ENCODE measurements at regions not wholly inside any gene's neighbourhood (a gene's known extent, or its start where the extent isn't known, plus 50 kb on each side); places are given as distances from the start of the nearest gene placed in this dataset.

DNA sequence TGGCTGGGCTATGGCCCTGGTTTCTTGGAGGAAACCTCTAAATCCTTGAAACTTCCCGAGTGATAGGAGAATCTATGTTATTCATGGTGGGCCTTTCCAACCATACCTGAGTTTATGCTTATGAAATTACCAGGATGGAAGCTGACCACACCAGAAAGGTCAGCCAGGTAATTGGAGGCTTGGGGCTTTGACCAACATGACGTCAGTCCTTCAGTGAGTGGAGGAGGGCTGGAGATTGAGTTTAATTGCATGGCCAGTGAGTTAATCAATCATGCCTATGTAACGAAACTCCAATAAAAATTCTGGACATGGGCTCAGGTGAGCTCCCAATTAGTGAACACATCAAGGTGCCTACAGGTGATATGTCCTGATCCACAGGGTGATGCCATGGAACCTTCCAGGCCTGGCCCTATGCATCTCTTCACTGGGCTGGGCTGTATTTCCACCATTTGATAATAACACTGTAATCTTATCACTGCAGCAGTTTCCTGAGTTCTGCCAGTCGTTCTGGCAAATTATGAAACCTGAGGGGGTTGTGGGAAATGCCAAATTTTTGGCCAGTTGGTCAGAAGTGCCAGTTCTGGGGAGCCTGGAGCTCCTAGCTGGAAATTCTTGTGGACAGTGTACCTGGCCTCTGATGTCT, 106.5 kb downstream of the CDH26 start:
- DNase-seq, result no peak

DNA sequence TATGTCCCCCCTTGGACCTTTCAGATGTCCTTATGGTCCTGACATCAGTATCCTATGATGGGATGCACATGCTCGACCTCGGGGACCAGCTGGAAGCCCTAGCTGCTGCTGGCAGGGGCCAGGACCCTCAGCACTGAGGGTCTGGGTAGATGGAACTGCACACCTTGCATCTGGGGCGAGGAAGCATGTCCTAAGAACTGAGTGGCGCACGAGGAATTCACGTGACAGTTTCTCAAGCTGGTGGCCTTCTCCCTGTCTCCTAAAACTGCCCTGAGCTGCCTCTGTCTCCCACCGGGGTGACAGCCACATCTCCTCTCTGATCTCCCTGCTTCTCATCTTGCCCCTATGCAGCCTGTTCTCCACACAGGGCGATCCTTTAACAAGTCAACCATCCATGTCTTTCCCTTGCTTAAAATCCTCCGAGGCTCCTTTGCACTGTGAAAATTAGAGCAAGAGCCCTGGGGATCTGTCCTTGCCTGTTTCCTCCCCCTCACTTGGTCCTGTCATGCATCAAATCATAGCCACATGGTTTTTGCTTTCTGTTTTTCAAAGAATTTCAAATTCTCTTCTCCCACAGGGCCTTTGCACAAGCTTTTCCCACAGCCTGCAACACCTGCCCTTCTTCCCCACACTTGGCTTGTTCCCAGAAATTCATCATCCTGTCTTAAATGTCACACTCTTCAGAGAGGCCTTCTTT, 107.7 kb downstream of the CDH26 start:
- DNase-seq, result no peak

DNA sequence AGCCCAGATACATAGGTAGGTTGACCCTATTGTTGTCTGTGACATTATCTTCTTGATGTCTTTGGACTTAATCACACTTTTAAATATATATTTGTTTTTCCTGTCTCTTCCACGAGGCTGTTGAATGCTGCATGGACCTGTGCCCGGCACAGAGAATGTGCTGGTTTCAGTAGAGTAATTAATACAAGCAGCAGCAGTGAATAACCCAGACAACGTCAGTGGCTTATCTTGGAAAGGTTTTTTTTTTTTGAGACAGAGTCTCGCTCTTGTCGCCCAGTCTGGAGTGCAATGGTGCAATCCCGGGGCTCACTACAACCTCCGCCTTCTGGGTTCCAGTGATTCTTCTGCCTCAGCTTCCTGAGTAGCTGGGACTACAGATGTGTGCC, 108.2 kb downstream of the CDH26 start:
- DNase-seq, result no peak

DNA sequence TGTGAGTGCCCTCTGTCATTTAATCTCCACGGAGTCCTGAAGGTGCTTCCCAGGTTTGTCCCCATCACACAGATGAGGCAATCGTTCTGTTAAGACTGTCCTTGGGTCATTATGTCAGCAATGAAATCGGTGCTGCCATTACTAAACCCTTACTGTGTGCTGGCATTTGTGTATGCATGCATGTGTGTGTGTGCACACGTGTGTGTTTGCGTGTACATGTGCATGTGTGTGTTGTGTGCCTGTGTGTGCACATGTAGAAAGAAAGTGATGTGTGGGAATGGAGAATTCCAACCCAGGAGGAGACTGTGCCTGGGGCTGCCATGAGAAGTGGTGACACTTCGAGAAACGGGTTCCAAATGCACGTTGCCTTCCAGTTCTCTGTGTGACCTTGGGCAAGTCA, 110.3 kb downstream of the CDH26 start:
- DNase-seq, result no peak

DNA sequence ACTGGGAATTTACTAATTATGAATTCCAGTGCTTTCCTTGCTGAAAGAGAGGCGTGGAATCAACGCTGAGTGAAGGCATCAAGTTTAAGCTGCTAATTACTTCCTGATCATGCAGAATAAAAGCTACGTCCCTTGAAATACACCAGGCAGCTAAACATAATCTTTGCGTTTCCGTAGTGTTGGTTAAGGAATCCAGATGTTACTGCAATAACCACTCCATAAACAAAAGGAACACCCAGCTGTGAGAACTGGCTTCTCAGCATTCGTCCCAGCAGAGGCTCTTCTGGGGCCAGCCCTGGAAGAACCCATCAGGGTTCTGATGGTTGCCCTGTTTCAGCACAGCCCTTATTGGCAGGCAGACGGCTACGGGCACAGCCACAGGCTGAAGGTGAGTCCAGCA, 111.4 kb downstream of the CDH26 start:
- DNase-seq, result no peak

DNA sequence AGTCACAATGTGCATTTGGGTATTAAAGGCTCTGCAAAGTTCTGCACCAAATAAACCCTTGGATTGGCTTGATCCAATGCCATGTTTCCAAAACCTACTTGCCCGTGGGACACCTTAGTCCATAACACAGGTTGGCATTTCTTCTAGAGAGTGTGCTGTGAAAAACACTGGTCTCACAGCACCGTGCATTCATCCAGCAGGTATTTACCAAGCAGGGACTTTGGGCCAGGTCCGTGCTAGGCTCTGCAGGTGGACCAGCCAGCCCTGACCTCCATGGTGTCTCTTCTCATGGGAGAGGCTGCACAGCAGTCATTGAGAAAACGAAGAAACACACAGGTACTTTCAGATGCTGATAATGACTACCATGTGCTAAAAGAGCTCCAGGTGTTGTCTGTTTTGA, 112.6 kb downstream of the CDH26 start:
- no peak for DNase-seq

DNA sequence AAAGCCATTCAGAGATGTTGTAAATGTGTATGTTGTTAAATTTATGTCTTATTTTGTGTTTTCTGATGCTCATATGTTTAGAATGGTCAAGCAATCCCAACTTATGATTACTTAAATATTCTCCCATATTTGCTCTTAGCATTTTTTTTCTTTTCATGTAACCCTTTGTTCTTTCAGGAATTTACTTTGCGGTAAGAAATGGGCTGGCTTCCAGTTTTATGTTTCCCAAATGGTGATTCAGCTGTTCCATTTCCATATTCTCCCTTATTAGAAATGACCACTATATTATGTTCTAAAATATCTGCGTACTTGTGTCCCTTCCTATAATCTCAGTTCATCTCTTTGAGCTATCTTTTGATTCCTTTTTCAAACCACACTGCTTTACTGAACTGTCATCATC, 113.7 kb downstream of the CDH26 start:
- no peak for DNase-seq

DNA sequence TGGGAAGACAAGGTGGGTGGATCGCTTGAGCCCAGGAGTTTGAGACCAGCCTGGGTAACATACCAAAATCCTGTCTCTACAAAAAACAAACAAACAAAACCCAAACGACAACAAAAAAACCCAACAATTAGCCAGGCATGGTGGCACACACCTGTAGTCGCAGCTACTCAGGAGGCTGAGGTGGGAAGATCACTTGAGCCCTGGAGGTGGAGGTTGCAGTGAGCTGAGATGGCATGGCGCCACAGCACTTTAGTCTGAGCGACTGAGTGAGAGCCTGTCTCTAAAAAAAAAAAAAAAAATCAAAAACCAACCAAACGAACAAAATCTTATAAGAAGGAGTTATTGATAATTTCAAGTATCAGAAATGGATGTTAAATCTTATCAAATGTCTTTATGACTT, 114.9 kb downstream of the CDH26 start:
- no peak for DNase-seq

DNA sequence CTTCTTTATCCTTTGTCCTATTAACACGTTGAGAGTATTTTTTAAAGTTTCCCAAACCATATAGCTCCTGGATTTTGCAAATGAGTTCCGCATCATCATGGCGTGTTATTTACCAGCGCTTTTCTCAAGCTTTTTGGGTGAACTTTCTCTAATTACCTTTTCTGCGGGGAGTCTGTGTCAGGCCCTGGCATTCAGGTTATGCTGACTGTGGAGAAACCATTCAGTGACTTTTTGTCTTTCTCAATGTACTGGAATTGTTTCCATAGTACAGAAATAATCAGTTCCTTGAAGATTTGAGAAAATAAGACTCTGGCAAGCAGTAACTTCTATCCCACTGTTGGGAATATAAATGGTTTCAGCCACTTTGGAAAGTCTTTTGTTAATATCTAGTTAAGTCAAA, 115.3 kb downstream of the CDH26 start:
- no peak for DNase-seq

DNA sequence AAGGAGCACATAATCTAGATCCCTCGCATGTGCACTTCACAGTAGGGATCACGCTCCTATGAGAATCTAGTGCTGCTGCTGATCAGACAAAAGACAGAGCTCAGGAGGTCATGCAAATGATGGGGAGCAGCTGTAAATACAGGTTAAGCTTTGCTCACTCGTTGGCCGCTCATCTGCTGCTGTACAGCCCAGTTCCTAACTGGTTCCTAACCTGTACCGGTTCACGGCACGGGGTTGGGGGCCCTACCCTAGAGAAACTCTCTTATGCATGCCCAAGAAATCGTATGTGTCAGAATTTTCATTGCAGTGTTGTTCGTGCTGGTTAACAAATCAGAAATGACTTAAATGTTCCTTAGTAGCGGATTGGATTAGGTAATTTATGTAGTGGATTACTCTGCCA, 116.1 kb downstream of the CDH26 start:
- no peak for DNase-seq

DNA sequence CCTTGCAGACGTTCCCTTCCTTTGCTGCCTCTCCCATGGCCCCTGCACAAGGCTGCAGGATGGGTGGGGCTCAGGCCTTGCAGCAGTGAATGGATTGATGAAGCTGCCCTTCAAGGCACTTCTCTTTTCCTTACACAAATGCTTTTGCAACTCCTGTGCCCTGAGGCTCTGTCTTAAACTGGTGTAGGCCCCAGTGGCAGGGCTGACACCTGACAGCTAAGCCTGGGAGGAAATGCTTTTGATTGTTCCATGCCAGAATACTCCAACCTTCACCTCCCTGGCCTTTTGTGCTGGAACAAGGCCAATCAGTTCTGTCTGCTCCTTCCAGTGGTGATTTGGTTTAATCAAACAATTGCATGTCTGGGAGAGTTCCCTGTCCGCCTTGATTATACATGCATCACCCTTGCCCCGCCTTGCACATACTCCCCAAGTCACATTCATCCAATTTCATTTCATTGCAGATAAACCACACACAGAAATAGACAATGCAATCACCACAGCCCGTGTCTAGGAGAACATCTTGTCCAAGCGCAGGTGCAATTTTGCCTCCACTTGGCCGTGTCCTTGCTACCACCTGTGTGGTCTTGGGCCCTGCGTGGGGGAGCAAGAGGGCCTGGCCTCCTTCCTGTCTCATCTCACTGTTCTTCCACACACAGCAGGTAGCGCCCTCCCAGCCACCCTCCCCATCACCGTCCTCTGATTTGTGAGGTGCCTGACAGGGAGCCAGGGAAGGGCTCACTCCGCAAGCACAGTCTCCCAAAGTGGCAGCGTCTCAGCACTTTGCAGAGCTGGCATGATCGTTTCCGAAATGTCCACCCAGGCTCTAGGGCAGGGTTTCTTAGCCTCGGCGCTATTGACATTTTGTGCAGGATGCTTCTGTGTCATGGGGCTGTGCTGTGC, 120.4 kb downstream of the CDH26 start:
- DNase-seq, result no peak

DNA sequence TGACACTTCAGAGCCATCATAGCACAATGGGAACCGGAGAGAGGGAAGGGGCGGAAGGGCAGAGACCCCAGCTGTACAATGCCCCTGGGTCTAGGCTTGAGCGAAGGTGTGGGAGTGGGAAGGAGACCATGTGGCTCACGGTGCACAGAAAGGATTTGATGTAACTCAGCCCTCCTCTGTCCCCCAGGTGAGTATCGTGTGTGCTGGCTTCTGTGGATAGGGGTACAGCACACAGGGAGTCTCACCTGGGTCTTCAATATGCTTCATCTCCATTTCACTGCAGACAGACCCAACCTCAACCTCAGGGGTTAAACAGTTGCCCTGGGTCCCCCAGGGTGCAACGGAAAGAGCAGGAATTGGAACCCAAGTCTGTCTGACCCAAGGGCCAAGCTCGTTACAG, 122.2 kb downstream of the CDH26 start:
- DNase-seq, result no peak

DNA sequence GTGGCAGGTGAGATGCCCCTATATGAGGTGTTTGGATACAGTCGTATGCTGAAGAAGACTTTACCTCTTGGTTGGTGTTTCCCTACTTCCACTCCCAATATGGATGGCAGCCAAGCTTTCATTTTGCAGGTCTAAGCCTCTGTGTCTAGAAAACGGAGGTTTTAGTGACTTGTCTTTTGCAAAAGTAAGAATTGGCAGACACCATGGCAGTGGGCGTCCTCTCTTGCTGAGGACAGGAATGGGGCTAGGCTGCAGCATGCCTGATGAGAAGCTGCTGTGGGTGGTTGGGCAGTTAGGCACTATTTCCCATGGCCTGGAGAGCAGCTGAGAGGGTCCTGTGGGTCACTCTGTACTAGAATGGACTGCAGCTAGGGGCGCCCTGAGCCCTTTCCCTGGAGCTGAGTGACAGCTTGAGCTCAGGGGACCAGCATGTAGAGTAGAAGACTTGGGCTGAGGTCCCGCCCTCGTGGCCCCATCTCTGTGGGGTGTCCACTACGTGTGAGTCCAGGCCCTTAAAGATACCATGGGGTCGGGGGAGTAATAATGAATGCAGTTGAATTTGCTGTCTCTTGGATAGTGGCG, 127.4 kb downstream of the CDH26 start:
- DNase-seq, result no peak

DNA sequence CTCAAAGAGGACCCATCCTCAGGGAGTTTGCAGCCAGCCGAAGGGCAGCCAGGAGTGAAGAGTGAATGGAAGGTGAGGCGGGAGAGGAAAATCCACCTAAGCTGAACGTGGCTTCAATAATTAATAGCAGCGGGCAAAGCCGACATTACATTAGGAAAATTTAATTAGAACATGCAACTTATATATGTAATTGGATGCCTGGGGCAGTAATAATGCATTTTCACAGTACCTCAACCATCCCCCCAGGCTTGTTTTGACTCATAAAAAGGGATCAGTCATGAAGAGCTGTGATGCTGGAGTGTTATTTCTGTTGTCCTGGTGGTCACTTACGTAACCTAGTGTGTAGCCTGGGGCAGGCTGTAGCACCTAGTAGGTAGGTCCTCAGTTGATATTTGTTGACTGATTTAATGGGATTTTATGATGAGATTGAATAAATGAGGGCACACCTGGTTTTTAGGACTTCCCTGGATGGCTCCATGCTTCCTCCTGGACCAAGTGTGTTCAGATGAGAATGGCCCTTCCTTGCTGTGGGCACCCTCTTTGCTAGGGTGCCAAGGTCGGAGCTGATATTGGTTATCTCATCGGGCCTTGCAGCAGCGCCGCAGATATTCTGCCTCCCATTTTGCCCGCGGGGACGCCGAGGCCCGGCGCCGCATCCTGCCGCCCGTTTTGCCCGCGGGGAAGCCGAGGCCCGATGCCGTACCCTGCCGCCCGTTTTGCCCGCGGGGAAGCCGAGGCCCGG, 128.8 kb downstream of the CDH26 start:
- no peak for DNase-seq

DNA sequence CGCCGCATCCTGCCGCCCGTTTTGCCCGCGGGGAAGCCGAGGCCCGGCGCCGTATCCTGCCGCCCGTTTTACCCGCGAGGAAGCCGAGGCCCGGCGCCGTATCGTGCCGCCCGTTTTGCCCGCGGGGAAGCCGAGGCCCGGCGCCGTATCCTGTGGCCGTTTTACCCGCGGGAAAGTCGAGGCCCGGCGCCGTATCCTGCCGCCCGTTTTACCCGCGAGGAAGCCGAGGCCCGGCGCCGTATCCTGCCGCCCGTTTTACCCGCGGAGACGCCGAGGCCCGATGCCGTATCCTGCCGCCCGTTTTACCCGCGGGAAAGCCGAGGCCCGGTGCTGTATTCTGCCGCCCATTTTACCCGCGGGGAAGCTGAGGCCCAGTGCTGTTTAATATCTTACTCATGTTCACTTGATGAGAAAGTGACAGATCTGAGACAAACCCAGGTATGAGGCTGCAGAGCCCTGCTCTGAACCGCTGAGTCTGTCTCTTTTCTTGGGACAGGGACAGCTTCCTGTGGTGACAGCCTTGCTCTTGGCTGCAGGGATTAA, 129.4 kb downstream of the CDH26 start:
- DNase-seq, result no peak

DNA sequence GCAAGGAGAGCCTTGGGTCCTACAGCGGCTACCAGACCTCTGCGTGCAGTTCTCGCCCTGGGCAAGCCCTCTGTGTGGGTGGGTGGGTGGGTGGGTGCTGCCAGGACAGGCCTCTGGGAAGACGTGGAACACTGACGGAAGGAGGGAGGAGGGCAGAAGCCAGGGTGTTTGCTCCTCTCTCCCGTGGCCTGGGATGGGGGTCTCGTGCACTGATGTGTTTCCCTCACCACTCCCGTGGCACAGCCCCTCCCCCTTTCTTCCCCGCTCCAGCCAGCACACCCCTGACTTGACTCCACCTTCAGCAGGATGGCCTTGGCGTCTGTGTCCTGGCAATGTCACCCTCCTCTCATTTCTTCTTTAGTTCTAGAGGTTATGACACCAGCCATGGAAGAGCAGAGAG, 130.0 kb downstream of the CDH26 start:
- no peak for DNase-seq

DNA sequence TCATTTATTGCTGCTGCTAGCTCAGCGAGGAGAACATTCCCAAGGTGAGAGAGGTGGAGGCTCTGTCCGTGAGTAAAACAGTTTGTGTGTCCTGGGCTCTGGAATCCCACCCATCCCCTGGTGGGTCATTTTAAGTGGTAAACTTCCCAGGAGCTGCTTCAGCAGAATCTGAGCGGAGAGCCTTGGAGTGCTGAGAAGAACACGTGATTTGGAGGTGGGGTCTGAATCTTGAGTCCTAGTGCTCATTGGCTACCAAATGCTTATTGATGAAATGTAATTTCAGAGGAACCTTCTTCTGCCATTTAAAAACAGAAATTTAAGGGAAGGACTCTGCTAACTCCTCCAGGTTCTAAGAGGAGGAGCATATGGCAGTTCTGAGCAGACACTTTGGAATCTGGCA, 132.4 kb downstream of the CDH26 start:
- no peak for DNase-seq

DNA sequence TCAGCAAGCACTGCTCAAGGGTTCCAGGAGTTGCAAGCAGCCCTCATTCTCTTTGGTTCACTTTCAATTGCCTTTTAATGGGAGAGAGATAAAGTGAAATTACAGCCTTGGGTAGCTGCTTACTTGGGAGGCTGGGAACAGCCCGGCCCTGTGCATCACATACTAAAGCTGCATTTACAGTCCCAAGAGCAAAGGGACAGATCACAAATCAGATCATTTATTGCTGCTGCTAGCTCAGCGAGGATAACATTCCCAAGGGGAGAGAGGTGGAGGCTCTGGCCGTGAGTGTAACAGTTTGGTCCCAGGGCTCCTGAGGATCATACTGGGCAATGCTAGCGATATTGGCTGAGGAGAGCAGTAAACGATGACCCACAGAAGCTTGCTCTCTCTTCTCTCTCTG, 133.1 kb downstream of the CDH26 start:
- DNase-seq, result no peak

DNA sequence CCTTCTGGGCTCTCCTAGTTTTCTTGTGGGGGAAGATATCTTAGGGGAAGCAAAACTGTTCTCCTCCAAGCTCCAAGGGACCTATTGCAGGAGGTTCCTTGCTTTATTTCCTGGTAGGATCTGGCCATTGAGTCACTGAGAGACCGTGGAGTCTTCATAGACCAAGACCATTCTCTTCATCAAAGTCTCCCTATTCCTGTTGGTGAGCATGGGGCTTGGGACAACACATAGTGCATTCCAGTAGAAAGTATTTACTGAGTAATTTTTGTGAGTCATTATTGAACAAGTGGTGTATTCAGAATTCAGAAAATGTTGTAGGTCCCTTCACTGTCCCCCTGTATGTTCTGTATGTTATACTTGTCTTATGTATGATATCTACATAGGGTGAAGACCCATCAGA, 133.6 kb downstream of the CDH26 start:
- no peak for DNase-seq

DNA sequence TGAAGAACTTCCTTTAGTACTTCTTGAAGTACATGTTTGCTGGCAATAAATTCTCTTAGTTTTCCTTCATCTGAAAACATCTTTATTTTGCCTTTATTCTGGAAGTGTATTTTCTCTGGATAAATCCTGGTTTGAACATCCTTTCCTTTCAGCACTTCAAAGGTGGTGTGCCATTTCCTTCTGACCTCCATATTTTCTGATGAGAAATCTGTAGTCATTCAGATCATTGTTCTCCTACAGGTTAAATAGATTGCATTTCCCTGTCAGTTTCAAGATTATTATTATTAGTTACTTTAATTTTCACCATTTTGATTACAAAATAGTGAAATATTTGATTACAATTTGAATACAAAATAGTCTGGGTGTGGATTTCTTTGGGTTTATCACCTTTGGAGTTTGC, 134.5 kb downstream of the CDH26 start:
- DNase-seq, result no peak

DNA sequence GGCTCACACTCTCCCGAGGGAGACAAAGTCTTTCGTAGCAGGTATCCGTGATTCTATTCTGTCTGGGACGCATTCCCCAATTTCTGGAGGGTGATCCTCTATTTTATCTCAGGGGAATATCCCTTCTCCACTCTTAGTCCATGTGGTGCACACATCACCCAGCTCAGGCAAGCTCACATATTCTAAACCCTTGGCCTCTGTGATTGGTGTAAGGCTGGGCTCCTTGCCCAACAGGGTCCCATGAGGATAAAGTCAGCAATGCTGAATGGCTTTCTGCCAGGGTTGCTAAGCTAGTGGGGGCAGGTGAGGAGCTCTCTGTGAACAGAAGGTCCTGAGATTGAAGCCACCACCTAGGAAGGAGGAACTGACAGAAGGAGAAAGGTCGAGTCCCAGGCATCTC, 137.2 kb downstream of the CDH26 start:
- DNase-seq, result no peak

DNA sequence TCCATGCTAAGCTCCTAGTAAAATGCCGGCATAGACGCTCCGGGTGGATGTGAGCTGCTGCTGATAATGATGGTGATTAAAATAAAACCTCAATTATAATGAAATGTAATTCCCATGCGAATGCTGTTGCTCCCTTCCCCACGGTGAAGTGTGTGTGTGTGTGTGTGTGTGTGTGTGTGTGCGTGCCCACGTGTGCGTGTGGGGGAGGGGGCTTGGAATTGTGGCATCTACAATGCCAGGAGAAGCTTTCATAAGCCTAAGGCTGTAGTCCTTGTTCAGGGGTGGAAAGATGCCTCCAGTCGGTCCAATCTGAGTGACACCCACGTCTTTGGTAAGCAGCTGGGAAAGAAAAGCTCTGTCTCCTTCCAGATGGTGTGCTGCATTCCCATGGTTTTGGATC, 137.9 kb downstream of the CDH26 start:
- no peak for DNase-seq

DNA sequence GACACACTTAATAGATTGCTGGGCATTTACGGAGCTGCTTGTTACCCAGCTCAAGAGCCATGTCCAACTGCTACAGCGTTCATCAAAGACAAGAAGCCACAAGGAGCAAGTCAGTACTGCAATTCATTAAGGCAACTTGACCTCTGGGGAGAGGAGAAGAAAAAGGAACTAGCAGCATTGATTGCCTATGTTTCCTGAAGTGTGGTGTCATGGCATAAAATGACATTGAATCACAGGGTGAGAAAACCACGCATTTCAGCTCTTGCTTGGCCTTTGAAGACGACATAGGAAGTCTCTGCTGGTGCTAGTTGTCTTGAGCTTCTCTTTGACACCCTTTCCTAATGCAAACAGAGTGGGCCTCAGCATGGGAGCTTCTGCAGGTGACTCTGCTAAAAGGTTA, 139.1 kb downstream of the CDH26 start:
- no peak for DNase-seq
